HuH-7 (cell line): ENCODE measurements at regions not wholly inside any gene's neighbourhood (a gene's known extent, or its start where the extent isn't known, plus 50 kb on each side); places are given as distances from the start of the nearest gene placed in this dataset.
"Not testable (repeated sequence)": the region's sequence is repeated elsewhere in the genome, so short reads cannot be mapped to it uniquely, and the experiment has no call there.

Experiments
- DNase-seq: peaks from one replicate; pipeline ENCODE4 v3.0.0; 2011; ENCODE audit warnings: low spot score

DNA sequence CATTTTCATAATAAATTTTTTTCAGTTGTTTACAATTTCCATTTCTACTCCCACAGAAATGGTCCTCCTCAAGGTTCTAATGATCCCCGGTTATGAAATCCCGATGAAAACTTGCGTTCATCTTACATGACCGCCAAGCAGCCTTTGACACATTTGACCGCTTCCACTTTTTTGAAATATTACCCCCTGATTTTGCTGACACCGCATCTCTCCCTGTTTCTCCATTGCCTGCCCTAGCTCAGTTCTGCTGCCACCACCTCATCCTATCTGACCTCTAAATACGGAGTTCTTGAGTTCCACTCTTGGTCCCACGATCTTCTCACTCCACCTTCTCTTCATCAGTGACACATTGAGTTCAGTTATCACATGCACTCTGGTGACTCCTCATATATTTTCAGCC lies 74.1 kb downstream of the SLC35B3 start:
- no peak for DNase-seq

- DNase-seq = no peak
Measured at GRCh38 chr6:8352966-8353340, 82.4 kb downstream of the SLC35B3 start.

- DNase-seq = no peak
Measured at GRCh38 chr6:8352335-8352965, 82.9 kb downstream of the SLC35B3 start.

DNA sequence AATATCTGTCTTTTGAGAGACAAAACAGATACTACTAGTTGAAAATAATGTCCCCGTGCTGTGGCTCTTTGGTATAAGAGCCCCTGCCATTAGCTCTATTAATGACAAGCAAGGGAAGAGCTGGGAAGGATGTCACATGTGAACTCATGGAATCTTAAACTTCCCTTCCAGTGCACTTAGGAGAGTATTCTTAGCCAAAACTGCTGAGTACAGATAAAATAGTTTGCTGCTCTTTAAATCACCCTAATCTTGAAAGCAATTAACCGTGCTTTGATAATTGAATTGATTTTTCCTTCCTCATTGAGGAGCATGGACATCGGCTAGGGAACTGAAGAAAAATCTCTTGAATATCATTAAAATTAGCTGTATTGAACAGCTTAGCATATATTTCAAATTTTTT lies 91.7 kb downstream of the SLC35B3 start:
- DNase-seq = no peak

- DNase-seq = no peak
Measured at GRCh38 chr6:8342241-8342819, 93.0 kb downstream of the SLC35B3 start.

DNA sequence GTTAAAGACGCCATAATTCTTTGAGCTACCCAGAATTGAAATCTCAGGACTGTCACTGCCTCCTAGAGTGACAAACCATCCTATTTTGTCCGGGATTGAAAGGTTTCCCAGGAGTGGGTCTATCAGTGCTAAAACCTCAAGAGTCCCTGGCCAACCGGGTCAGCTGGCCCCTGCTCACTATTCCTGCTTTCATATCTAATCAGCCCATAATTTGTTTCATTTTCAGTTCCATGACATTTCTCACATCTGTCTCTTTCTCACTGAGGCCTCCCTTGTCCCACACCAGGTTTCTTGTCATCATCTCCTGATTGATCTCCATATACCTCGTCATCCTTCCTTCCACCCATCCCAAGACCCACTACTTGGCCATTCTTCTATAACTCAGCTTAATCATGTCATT lies 98.2 kb downstream of the SLC35B3 start:
- no peak for DNase-seq

- no peak for DNase-seq
Measured at GRCh38 chr6:8336406-8337057, 98.8 kb downstream of the SLC35B3 start.

DNA sequence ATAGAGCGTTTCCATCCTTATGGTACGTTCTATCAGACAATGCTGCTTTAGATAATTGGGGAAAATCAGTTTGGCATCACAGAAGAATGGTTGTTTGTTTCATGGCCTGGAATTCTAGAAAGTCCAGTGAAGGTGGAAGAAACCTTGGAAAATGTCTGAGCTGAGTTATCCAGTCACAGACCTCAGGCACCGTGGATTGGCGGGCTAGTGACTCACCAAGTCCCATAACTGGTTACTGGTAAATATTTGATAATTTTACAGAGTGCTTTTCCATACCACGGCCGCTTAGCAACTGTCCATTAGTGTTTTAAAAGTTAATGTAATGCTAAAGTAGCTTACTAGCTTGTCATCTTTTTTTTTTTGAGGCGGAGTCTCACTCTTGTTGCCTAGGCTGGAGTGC lies 99.4 kb downstream of the SLC35B3 start:
- no peak for DNase-seq

- no peak for DNase-seq
Measured at GRCh38 chr6:8335381-8335780, 100.0 kb downstream of the SLC35B3 start.

GRCh38 chr6:8334113-8334512 lies 101.2 kb downstream of the SLC35B3 start:
- no peak for DNase-seq

GRCh38 chr6:8329562-8329961 lies 105.8 kb downstream of the SLC35B3 start:
- DNase-seq = no peak

DNA sequence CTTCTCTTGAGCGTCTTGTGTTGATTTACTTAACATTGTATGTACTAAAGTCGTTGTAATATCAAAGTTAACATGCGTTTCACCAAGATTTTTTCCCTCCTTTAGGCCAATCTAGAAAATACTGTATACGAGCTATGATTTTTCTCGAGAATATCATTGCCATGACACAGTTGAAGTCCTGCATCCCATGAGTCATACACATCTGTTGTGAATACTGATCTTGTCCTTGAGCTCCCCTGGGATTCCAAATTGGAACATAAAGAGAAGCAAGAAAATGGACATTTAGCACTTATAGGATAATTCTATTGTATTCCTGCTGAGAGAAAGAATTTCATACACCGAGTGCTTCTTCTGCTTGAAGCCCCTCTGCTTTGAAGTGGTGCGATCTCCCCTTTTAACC lies 109.6 kb downstream of the SLC35B3 start:
- no peak for DNase-seq

DNA sequence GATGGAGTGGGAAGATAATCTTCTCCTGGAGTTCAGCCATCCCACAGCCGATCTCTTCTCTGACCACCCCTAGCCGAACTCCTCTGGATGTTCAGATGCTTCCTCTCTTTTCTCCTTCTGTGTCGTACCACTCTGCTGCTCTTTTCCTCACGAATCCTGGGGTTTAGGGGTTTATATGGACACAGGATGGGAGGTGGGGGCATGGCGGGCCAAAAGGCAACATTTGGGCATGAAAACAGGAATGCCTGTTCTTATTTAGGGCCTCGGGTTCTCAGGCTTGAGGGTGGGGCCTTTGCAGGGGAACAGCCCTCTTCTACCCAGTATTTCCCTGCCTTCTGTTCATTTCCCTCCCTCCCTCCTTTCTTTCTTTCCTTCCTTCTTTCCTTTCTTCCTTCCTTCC lies 112.7 kb downstream of the SLC35B3 start:
- no peak for DNase-seq

DNA sequence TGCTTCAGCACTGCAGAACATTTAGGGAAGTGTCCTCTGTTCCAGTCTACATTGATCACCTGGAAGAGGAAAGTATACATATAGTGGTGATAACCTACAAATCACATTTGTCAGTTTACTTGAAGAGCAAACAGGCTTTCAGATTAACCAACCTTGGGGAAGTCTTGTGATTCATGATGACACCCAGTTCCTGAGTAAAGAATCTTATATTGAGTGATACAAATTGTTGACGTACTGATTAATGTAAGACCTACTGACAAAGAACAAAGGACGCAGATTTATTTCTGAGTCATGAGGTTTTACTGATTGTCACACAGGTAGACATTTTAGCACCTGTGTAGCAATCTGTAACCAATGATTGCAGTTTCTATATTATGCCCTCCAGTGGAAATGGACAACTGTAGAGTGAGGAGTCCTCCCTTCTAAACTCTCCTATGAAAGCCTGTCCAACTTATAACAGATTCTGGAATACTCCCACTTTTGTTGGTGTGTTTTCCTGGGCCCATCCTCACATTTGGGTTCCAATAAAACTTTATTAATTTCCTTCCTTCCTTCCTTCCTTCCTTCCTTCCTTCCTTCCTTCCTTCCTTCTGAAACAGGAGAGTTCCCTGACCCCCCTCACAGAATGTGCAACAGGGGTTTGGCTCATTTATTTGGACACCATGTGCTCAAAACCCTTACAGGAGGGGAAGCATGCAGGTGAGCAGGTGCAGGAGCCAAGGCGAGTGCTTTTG lies 113.5 kb downstream of the SLC35B3 start:
- no peak for DNase-seq

DNA sequence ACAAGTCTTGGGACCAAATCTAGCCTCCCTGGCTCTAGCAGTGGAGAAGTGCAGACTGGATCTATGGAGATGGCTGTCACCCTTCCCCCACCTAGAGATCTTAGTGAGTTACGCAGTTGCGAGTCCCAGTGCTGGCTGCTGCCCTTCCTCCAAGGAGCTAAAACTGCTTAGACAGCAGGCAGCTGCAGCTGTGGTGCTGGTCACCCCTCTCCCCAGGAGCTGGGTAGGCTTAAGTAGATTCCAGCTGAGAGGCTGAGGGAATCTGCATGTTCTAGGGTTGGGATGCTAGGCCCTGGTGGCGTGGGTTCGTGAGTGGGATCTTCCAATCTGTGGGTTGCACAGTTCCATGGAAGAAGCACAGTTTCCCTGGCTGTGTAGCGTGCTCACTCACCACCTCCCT lies 120.2 kb downstream of the SLC35B3 start:
- no peak for DNase-seq

DNA sequence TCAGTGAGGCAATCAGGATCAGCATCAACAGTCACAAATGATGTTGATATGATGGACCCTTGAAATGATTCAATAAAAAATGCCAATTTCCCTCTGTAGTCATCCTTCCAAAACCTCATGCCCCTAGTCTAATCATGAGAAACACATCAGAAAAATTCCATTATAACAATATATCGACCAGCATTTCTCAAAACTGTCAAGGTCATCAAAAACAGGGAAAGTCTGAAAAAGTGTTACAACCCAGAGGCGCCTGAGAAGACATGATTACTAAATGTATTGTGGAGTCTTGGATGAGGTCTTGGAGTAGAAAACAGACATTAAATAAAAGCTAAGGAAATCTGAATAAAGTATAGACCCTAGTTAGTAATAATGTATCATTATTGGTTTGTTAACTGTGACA lies 133.8 kb downstream of the SLC35B3 start:
- DNase-seq = no peak

DNA sequence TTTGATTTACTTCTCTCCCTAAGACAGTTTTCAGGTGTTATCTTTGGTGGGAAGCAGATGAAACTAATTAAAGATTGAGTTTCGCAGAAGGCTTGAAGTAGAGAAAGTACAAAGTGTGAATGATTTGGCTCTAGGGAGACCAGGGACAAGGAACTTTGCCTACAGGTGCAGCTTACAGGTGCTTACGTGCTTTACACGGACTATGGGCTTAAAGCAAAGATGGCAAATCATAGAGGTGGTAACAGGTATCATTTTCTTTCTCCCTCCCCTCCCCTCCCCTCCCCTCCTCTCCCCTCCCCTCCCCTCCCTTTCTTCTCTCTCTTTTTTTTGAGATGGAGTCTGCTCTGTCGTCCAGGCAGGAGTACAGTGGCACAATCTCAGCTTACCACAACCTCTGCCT lies 136.3 kb downstream of the SLC35B3 start:
- no peak for DNase-seq

GRCh38 chr6:8282946-8283345 lies 152.4 kb downstream of the SLC35B3 start:
- not testable (repeated sequence) for DNase-seq

DNA sequence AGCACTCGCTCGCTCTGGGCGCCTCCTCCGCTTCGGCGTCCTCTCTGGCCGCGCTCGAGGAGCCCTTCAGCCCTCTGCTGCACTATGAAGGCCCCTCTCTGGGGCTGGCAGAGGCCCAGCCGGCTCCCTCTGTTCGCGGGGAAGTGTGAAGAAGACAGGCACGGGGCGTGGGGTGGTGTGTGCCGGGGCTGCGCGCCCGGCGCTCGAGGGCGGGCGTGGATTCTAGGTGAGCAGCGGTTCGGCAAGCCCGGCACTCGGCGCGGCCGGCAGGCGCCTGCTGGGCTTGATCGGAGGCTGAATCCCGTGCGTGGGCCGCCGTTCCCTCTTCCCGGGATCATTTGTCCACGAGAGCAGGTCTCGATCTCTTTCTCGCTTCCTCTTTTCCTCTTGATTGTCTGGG lies 153.0 kb downstream of the SLC35B3 start:
- DNase-seq = no peak

GRCh38 chr6:8279041-8279805 lies 156.1 kb downstream of the SLC35B3 start:
- no peak for DNase-seq

DNA sequence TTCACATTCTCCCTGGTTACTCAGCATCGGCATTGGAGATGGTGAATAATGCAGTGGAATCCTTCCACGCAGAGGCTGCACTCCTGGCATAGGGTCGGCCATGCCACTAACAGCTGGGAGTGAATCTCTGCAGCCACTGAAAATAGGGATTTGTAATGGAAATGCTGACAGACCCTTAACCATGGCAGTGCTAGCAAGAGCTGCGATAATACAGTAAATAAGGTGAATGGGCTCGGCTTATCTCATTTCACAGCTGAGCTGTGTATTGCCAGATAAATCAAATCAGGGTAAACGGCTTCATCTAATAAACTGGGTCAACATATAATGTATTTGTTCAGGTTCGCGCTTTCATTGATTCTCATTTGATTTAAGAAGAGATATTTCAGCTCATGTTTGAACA lies 156.8 kb downstream of the SLC35B3 start:
- DNase-seq = no peak

- DNase-seq = no peak
Measured at GRCh38 chr6:8277769-8278168, 157.6 kb downstream of the SLC35B3 start.
